ENCODE measurements at regions not wholly inside any gene's neighbourhood (a gene's known extent, or its start where the extent isn't known, plus 50 kb on each side); places are given as distances from the start of the nearest gene placed in this dataset.

GRCh38 chr1:157403608-157404007, 148.7 kb downstream of the FCRL5 start:
- TF ChIP-seq CTCF (IDR thresholded peaks at IDR 0.05) = no peak
- TF ChIP-seq ZFX (IDR thresholded peaks at IDR 0.05; ENCODE audit: borderline replicate concordance) = no peak

All from 22Rv1 (cell line).